Gastroesophageal sphincter (tissue), 3 donors: ENCODE measurements at regions not wholly inside any gene's neighbourhood (a gene's known extent, or its start where the extent isn't known, plus 50 kb on each side); places are given as distances from the start of the nearest gene placed in this dataset.

ENCODE experiments used
- CTCF ChIP-seq, 4 experiments: fragments of 200-600 bp in 2 of 4; fragments of 450-650 bp in 2 of 4; sonication (generic) in 1 of 4; IDR thresholded peaks; one replicate each; pipeline ENCODE4 v1.5.1; 2017 to 2019; ENCODE audit warnings: antibody characterized with exemption in 4 of 4, mild to moderate bottlenecking in 2 of 4, moderate library complexity in 2 of 4
- POLR2A ChIP-seq, 2 donors: fragments of 450-650 bp; IDR thresholded peaks; one replicate each; pipeline ENCODE4 v1.6.1; 2017; ENCODE audit warnings: antibody characterized with exemption in 2 of 2, mild to moderate bottlenecking in 2 of 2, moderate library complexity in 1 of 2

- TF ChIP-seq CTCF (IDR thresholded peaks at IDR 0.05) = no peak
- no peak for TF ChIP-seq POLR2A (IDR thresholded peaks at IDR 0.05)
Observed at GRCh38 chr5:124285733-124286132, 460.7 kb downstream of the ZNF608 start.
